NCI-H774 (cell line): ENCODE measurements at regions not wholly inside any gene's neighbourhood (a gene's known extent, or its start where the extent isn't known, plus 50 kb on each side); places are given as distances from the start of the nearest gene placed in this dataset.

Experiments
- DNase-seq: peaks from one replicate; lab custom pipeline; 2025; lab: John Stamatoyannopoulos, UW

DNA sequence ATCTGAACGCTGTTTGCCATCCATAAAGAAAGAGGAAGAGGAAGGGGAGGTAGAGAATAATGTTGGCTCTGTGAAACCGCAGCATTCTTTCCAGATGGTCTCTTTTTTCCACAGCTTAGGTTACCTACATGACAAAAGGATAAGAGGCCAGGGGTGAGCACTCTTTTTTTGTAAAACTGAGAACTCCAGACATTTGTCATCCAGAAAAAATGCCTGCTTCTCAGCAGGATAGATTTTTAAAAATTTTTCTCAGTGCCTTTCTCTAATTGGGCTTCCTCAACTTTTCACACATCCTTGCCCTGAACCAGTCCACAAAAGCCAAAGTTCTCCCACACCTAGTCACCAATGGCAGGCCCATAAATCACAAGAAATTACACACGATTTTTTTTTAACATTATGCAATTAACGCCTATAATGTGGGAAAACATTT lies 158.1 kb upstream of the TENM3 start:
- DNase-seq: no peak

DNA sequence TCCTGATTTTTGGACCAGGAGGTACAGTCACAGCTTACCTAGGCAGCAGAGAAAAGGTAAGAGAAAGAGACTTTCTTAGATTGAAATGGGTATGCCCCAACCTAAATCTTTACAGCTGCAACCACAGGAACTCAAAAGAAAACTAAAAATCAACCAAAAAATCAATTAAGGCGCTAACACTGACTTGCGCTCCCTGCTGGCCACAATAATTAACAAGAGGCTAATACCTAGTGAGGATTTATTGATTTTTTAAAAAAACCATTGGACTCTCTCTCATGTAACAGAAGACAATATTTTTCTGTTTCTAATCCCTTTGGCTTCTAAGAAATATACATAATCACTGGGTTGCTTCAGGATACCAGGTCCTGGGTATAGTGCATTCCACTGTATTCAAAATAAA lies 153.9 kb upstream of the TENM3 start:
- no peak for DNase-seq

DNA sequence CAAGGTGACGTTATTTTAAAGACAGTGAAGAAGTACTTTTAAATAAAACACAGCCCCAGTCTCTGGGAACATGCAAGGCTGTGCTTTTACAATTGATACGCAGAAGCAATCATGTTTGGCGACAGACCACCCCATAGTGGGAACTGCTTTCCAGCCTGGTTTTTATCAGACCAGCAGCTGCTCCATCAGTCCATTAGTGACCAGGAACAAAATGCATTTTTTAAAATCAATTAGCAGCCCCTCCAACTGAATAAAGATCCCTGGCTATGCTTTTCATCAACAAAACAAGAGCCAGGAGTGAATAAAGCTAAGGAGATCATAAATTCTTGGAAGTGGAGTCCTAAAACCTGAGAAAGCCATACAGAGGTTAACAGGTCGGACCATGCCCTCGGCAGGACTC lies 153.0 kb upstream of the TENM3 start:
- no peak for DNase-seq

DNA sequence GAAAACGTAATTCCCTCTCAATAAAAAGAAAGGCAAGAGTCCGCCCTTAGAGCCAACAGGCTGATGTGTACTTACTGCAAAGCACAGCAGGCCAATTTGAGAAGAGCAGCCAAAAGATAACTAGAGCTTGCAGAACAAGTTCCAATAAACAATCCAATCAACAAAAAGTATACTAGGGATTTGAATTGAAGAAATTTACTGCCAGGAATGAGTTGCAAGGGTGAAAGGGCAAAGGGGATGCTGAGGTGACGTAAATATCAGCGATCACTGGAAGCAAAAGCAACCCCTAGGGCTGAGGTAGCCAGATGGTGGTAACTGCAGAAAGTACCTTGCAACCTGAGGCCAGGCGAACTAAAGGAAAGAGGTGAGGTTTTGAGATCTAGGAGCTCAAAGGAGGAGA lies 152.1 kb upstream of the TENM3 start:
- DNase-seq: no peak

DNA sequence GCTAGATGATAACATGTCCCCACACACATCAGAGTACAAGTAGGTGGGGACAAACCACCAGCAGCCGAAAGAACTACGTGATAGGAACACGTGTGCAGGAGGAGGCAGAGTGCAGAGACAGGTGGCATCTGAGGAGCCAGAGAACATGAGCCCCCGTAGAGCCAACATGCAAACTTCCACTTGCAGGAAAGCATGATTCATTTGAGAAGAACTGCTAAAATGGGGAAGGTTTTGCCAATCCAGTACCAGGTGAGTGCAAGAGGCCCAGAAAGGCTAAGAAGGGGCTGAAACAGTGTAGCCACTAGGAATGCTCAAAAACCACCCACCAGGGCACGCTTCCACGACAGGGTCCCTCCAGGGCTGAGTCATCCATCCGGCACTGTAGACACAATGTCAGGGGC lies 149.8 kb upstream of the TENM3 start:
- DNase-seq: no peak

DNA sequence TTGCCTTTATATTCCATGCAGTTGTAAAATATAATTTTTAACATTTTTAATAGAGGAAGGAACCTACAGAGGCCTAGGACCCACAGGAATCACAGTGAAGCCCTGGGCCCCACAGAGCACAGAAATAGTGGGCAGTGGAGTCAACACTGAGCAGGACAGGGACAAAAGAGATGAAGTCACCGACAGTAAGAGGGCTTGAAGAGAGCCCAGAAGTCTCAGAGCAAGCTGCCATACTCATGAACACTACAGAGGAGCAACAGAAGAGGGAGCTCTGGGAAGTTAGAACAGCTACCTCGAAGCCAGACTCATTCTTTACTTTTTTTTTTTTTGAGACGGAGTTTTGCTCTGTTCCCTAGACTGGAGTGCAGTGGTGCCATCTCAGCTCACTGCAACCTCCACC lies 149.3 kb upstream of the TENM3 start:
- DNase-seq: no peak

DNA sequence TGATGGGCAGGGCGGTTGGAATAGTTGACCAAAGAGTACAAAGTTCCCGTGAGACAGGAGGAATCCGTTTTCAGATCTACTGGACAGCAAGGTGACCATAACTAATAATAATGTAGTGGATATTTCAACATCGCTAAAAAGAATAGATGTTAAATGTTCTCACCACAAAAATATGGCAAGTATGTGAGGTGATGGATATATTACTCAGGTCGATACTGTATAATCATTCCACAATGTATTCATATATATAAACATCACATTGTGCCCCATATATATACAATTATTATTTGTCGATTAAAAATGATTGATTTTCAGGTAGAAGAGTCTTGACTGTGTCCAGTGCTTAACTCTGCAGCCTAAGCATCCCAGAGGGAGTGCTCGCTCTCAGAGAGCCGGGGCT lies 141.6 kb upstream of the TENM3 start:
- DNase-seq: no peak

DNA sequence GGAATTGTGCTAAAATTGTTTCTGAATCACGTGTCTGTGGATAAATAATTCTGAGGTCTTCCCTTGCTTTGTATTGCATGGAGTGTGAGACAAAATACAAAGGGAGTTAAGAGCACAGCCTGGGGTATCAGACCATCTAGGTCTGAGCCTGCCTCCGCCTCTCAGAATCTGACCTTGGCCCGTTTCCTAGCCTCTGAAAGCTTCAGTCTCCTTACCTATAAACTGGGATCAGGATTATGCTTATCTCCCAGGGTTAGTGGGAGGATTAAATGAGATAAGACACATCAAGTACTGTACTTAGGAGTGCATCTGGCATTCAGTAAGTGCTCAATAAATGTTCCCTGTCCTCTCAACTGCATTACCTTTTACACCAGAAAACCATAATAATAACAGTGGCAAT lies 140.6 kb upstream of the TENM3 start:
- DNase-seq: no peak

DNA sequence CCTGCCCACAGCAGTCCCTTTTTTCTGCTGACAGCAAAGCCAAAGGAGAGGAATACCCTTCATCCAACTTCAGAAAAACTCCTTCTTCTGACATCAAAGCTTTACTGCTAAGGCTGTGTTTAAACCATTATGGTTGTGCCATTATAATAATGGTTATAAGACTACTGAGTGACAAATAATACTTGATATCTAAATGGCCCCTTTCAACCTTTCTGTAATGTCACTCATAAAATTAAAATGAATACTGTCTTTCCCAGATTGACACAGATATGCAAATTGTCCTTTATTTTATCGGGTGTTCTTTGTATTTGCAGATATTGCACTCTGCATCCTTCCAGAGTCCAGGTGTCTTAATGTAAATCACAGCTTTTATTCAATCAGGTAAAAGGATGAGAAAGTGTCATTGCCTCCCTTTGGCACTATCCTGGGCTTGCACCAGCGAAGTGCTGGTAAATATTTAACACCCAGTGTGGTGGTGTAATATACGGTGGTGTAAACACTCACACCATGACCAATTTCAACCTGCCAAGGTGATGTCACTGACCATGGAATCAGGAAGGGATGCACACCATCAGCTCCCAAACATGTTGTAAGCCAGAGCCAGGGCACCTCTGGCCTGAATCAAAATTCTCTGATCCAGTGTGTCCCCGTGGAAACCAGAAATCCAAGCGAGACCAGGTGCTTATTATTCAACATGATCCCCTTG lies 139.4 kb upstream of the TENM3 start:
- no peak for DNase-seq

DNA sequence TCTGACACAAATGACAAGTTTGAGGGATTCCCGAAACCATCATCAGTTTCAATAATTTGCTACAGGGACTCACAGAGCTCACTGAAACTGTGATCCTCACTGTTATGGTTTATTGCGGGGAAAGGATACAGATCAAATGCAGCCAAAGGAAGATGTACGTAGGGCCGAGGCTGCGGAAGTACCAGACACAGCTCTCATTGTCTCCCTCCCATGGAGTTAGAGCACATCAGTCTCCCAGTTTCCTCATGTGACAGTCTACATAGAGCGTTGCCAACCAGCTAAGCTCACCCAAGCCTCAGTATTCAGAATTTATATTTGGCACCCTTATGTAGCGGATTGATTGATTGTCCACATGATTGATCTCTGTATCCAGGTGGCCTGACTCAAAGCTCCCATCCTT lies 137.8 kb upstream of the TENM3 start:
- no peak for DNase-seq

DNA sequence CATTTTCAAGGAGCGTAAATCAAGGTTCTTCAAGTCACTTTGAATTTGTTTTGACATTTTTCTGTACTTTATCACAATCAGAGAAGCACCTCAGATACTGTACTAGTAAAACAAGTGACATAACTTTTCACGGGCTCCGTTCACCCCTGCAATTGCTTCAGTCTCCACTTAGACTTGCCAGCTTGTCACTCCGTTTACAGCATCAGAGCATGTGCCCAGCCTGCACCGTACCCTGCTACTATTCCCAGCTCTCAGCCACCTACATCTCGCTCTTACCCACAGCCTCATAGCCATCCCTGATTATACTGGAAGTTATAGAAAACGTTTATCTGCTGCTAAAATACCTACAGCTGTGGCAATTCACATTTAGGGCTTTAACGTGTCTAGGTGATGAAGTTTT lies 135.3 kb upstream of the TENM3 start:
- no peak for DNase-seq

DNA sequence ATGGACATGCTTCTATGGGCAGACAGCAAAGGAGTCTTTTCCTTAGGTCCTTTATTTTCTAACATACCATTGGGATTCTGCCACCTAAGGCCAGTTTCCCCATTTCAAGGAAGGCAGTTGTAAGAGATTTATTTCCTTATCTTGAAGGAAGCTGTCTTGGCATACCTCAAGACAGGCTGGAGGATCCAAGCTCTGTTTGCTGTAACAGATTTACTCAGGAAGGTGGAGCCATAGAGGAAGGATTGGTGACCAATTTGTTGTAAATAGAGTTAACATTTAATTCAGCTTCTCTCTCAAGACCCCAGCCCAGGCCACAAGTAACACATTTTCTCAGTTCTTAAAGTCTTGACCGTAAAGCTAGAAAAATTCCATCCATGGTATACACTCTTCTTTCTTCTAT lies 131.6 kb upstream of the TENM3 start:
- no peak for DNase-seq

DNA sequence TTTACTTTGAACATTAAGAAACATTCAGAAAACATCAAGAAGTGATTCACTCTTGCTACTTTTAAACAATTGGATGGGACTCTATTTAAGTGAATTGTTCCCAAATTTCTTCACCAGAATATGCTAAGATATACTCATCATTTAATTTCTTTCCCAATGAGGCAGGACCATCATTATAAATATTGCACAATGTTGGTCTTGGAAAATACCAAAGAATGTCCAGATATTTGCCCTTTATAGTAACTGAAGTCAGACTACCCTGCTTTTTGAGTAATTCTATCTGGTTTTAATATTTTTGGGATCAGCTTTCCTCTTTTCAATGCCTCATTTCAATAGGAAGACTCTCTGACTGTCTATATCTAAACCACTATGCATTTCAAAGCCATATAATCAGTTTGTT lies 129.4 kb upstream of the TENM3 start:
- DNase-seq: no peak

DNA sequence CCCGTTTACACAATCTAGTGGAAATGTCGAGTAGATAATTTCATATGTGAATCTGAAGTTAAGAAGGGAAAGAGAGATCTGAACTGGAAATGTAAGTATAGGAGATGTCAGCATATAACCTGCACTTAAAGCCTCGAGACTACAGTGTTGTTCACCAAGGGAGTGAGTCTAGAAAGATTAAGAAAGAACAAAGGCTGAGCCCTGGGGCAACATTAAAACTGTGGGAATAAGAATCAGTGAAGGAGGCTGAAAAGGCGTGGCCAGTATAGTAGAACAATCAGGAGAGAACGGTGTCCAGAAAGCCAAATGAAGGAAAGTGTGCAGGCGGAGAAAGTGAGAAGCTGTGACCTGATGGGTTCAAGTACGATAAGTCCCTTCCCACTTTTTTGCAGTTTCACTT lies 118.8 kb upstream of the TENM3 start:
- DNase-seq: no peak

DNA sequence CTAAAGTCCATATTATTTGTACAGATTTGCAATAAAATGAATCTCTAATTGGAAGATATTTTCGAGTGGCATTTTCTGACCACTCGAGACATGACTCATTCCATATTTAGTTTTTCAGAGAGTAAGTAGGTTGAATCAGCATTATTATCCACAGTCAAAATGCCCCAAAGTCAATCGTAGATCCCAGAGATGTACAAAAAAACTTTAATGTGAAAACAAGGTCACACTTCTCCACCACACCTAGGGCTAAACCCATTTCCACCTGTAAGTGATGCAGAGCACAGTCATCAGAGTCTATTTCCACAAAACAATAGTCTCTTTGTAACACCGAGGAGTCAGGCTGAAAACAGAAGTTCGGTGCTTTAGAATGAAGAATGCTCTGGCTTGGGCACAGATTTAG lies 117.1 kb upstream of the TENM3 start:
- no peak for DNase-seq

DNA sequence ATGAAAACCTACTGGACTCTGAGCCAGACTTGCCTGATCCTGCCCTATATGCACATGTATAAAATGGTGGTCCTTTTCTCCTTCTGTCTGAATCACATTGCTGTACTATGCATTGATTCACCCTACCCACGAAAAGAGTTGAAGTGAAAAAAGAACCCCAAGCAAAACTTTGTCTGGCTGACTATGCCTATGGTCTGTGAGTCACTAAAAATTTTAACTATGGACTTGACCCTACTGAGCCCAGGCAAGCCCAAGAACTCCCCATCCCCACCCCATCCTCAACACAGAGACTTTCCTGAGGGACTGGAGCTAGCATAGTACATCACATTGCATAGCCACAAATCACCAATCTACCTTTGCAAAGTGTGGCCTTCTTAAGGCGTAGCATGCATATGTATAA lies 116.6 kb upstream of the TENM3 start:
- no peak for DNase-seq

DNA sequence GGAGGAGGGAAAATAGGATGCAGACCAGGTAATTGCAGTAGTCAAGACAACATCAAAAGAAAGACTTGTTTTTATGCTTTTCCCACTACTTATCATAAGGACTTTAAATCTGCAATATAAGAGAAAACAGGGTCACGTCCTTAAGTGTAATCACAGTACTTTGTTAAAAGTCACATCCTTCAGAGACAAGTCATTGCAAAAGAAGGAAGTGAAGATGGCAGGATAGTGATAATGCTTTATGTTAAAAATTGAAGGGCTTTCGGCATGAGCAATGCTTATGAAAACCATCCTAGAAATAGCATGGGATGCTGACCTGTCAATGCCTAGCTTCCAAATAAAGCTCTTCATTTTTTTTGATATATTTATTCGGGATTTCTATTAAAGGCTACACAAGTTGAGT lies 110.2 kb upstream of the TENM3 start:
- DNase-seq: no peak

DNA sequence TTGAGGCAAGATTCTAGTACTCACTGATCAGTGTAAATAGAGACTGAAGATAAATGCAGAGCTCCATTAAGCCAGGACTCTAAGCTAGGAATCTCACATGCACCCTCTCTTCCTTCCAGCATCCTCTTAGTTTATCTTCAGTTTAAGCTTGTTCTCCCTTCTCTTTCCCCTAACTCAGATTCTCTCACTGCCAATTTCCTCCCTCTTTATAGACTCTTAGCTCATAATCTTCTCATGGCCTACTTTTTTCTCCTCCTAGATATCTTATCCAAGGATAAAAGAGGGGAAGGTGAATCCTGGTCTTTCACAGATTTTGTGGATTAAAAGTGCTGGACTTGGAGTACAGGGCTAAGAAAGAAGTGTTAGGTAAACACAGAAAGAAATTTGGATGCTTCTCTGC lies 108.9 kb upstream of the TENM3 start:
- DNase-seq: no peak

DNA sequence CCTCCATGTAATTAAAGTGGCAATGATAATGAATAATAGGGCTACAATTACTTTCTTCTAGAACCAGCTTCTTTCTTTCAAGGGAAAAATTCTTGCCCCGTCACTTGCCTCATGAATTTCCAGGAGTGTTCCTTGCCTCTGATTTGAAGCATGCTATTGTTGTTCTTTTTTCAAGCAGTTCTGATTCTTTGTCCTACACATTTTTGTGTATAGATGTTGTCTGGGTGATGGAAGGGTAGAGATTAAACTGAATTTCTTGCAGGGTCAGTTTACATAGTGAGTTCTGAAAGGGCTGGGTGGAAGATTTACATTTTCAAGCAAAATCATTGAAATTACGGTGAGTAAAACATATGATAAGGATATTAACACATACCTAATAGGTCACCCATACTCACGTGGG lies 107.0 kb upstream of the TENM3 start:
- DNase-seq: no peak

DNA sequence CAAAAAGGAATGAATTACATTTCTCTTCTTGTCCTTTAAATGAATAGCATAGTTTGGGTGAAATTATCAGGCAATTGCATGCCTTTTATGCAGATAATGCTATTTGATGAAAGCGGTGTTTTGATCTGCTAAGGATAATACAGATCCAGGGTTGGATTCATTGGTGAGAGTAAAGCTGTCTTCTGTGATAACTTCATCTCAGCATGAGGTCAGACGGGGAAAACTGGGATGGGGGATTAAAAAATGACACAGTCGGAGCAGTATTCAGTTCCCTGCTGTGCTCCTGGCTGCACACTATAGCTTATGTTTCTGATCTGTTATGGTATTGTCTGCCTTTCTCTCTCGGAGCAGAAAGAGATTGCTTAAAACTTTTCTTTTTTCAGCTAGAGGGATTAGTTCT lies 105.9 kb upstream of the TENM3 start:
- DNase-seq: no peak

DNA sequence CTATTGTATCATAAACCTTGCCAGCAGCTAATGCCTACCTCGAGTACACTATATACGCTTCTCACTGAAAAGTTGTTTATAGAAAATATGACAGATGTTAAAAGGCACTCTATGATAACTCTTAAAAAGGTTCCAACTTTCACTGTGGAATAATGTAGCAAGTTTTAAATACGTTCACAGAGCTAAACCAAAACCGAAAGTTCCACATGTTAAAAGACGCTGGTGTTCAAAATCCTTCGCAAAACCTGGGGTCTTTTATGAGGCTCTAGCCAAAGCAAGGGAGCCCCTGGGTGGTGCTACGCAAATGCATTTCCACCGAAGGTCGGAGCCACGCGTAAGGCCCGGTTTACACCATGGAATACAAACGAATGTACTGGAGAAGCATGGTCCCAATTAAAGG lies 103.7 kb upstream of the TENM3 start:
- no peak for DNase-seq

DNA sequence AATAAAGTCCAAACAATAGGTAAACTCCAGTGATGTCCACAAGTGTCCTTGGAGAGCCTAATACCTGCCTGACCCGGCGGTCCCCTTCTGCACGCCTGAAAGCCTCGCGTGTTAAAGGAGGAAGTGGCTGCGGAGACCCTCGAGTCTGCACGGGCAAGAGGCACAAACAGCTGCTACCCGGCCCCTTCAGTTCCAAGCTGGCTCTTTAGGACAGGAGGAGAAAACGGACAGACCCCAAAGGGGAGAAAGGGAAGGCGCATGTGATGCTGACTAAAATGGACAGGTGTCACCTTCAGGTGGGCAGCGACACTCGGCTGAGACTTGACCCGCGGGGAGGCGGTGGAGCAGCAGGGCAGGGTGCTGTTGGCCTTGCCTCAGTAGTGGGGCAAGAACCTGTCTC lies 102.7 kb upstream of the TENM3 start:
- DNase-seq: no peak

DNA sequence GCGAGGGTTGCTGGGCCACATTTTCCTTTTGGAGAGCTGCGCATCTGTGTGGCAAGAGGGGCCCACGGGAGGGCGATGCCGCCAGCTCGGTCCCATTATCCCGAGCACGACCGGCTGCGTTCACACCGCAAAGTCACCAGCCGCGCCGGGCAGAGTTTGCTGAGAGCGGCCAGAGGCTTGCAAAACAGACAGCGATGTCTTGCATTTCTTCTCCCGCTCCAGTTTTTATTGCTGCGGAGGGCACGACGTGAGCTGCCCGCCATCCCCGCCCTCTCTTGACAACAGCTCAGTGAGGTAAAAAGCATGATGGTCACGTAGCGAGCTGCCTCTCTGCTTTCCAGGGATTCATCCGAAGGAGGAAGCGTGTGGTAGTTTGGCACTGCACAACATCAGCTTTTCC lies 102.1 kb upstream of the TENM3 start:
- DNase-seq: no peak

DNA sequence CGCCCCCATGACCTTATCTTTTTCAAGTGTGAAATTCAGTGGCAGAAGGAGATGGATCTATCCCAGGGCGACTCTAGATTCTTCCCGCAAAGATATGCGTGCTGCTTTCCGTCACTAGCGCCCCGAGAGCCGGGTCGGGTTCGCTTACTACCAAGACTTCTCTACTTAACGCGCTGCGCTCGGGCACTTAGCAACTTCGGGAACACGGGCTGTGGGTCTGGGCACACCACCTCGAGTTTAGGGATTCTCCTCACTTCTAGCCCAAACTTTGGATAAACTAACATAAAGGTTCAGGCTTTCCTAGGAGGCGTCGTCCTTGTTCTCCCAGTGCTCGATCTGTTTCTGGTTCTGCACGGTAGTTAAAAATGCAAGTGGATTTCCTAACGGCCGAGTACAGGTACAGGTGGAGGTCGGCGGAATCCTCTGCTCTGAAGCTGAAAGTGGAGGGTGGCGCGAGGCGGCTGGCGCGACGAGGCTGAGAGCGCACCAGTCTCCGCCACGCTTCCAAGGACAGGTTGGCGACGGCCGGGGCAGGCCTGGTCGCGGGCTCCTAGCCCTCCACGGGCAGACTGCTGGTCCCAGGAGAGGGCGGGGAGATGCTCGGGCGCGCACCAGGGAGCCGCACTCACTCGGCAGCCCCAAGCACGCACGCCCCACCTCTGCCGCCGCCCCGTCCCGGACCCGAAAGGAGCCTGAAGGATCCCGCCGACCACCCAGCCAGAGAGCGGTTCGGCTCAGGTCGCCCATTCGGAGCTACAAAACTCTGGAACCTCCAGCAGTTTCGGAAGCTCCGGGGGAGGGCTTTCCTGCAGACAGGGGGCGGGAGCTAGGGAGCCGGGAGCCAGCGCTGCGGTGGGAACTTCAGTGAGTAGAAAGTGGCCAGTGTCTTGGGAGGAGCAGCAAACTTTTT lies 100.8 kb upstream of the TENM3 start:
- DNase-seq: no peak
